H1 (cell line): ENCODE measurements at regions not wholly inside any gene's neighbourhood (a gene's known extent, or its start where the extent isn't known, plus 50 kb on each side); places are given as distances from the start of the nearest gene placed in this dataset.
A peak's percentile ranks its signal among the peaks of the same experiment; 100 is the strongest.

Experiments
- CTCF ChIA-PET: fragments of 300-600 bp; sonication (Branson Sonifier 250); formaldehyde crosslinking; loops from one replicate; lab custom pipeline; 2021; ENCODE audit not compliant: partially characterized antibody; lab: Charles Lee
- POLR2A ChIA-PET: fragments of 300-600 bp; sonication (Branson Sonifier 250); formaldehyde crosslinking; loops from one replicate; lab custom pipeline; 2021; ENCODE audit warnings: inconsistent platforms; ENCODE audit not compliant: partially characterized antibody; lab: Charles Lee
- DNase-seq, 2 experiments: peaks; one replicate each; pipeline versions ENCODE4 v3.0.0 to v3.0.0-alpha.2; 2010 to 2022; ENCODE audit warnings: low spot score in 2 of 2, low read depth in 1 of 2, mixed read lengths in 1 of 2
- FAIRE-seq: peaks from 2 replicates; lab custom pipeline; 2011; peaks lifted over from hg19 to GRCh38; lab: Jason Lieb, UNC
- H2AFZ ChIP-seq: 2 replicates; pipeline ENCODE4 v1.8.1; 2012; ENCODE audit warnings: low read length, inconsistent platforms
- H2AK5ac ChIP-seq: 2 replicates; pipeline ENCODE4 v1.6.1; 2013; ENCODE audit warnings: low read depth, low read length
- H2BK120ac ChIP-seq: replicated peaks from 2 replicates; pipeline ENCODE3; 2013; ENCODE audit warnings: low read depth, low read length, inconsistent platforms
- H2BK12ac ChIP-seq: 2 replicates; pipeline ENCODE4 v1.6.1; 2013; ENCODE audit warnings: low read depth, low read length
- H2BK15ac ChIP-seq: 2 replicates; pipeline ENCODE4 v1.6.1; 2013; ENCODE audit warnings: low read length
- H2BK20ac ChIP-seq: 2 replicates; pipeline ENCODE4 v1.6.1; 2013; ENCODE audit warnings: low read length
- H2BK5ac ChIP-seq: 2 replicates; pipeline ENCODE4 v1.6.1; 2013; ENCODE audit warnings: low read depth, low read length
- H3K14ac ChIP-seq: 2 replicates; pipeline ENCODE4 v1.6.1; 2013; ENCODE audit warnings: inconsistent platforms; ENCODE audit not compliant: insufficient read length
- H3K18ac ChIP-seq: 2 replicates; pipeline ENCODE4 v1.6.1; 2013; ENCODE audit warnings: low read length; ENCODE audit errors: extremely low read depth
- H3K23ac ChIP-seq: 2 replicates; pipeline ENCODE4 v1.6.1; 2013; ENCODE audit warnings: inconsistent platforms; ENCODE audit not compliant: insufficient read length
- H3K23me2 ChIP-seq: 2 replicates; pipeline ENCODE4 v1.6.1; 2013; ENCODE audit warnings: low read depth, low read length
- H3K27ac ChIP-seq: 2 replicates; pipeline ENCODE4 v1.6.1; 2011; ENCODE audit warnings: low read depth, low read length, inconsistent platforms
- H3K27me3 ChIP-seq, 4 experiments: replicated peaks in 1 of 4; 1 replicate in 1 of 4; 2 replicates in 3 of 4; pipeline versions ENCODE4 v1.6.1 to v1.8.1; 2011 to 2013; ENCODE audit warnings: low read length in 3 of 4, mild to moderate bottlenecking in 3 of 4, inconsistent platforms in 2 of 4, mixed read lengths in 2 of 4, moderate library complexity in 1 of 4; ENCODE audit not compliant: control insufficient read depth in 3 of 4, insufficient read depth in 3 of 4; ENCODE audit errors: extremely low read depth in 1 of 4
- H3K36me3 ChIP-seq, 4 experiments: 2 replicates each; pipeline versions ENCODE4 v1.6.1 to v1.8.1; 2011 to 2013; ENCODE audit warnings: mild to moderate bottlenecking in 4 of 4, low read length in 3 of 4, moderate library complexity in 2 of 4, control low read depth in 1 of 4, inconsistent platforms in 1 of 4; ENCODE audit not compliant: insufficient read depth in 4 of 4, control insufficient read depth in 2 of 4
- H3K4ac ChIP-seq: replicated peaks from 2 replicates; pipeline ENCODE3; 2013; ENCODE audit warnings: low read length, low read depth, mixed read lengths, inconsistent platforms; ENCODE audit not compliant: insufficient read length
- H3K4me1 ChIP-seq, 4 experiments: replicated peaks in 1 of 4; 1 replicate in 1 of 4; 2 replicates in 3 of 4; pipeline versions ENCODE4 v1.6.1 to v1.8.1; 2011 to 2013; ENCODE audit warnings: low read length in 3 of 4, inconsistent platforms in 2 of 4, mixed read lengths in 1 of 4; ENCODE audit not compliant: insufficient read depth in 4 of 4, control insufficient read depth in 3 of 4
- H3K4me2 ChIP-seq, 2 experiments: 2 replicates each; pipeline versions ENCODE4 v1.6.1 to v1.8.1; 2011 to 2013; ENCODE audit warnings: low read depth in 2 of 2, low read length in 2 of 2, control low read depth in 1 of 2, inconsistent platforms in 1 of 2, mild to moderate bottlenecking in 1 of 2; ENCODE audit not compliant: insufficient read depth in 1 of 2
- H3K4me3 ChIP-seq, 4 experiments: fragments of 200-600, 300-600 bp in 1 of 4; sonication (generic), shearing (Covaris generic), sonication (Bioruptor Twin) in 1 of 4; 2 replicates each; pipeline versions ENCODE4 v1.5.1 to v1.8.1; 2011 to 2016; ENCODE audit warnings: low read length in 4 of 4, low read depth in 3 of 4, control low read depth in 2 of 4, inconsistent platforms in 2 of 4, mild to moderate bottlenecking in 2 of 4, mixed read lengths in 1 of 4, moderate library complexity in 1 of 4; ENCODE audit not compliant: insufficient read depth in 2 of 4; ENCODE audit errors: extremely low read depth in 1 of 4
- H3K56ac ChIP-seq: replicated peaks from 2 replicates; pipeline ENCODE3; 2013; ENCODE audit warnings: low read depth, mild to moderate bottlenecking, mixed read lengths, low read length, inconsistent platforms; ENCODE audit not compliant: insufficient read length
- H3K79me1 ChIP-seq: 2 replicates; pipeline ENCODE4 v1.6.1; 2013; ENCODE audit warnings: low read depth, low read length, control low read depth
- H3K79me2 ChIP-seq, 2 experiments: 2 replicates each; pipeline versions ENCODE4 v1.6.1 to v1.8.1; 2012 to 2013; ENCODE audit warnings: low read length in 2 of 2, mild to moderate bottlenecking in 2 of 2, inconsistent platforms in 1 of 2; ENCODE audit not compliant: insufficient read depth in 2 of 2, control insufficient read depth in 1 of 2
- H3K9ac ChIP-seq, 4 experiments: replicated peaks in 1 of 4; 1 replicate in 1 of 4; 2 replicates in 3 of 4; pipeline versions ENCODE4 v1.6.1 to v1.8.1; 2011 to 2013; ENCODE audit warnings: low read depth in 3 of 4, low read length in 3 of 4, control low read depth in 2 of 4, mild to moderate bottlenecking in 2 of 4, moderate library complexity in 2 of 4, inconsistent platforms in 1 of 4; ENCODE audit errors: extremely low read depth in 1 of 4
- H3K9me3 ChIP-seq, 2 experiments: 2 replicates each; pipeline versions ENCODE4 v1.6.1 to v1.8.1; 2012 to 2013; ENCODE audit warnings: mild to moderate bottlenecking in 2 of 2, moderate library complexity in 2 of 2, control low read depth in 1 of 2, inconsistent platforms in 1 of 2, low read depth in 1 of 2, low read length in 1 of 2, mixed read lengths in 1 of 2; ENCODE audit not compliant: insufficient read depth in 2 of 2
- H4K20me1 ChIP-seq, 2 experiments: replicated peaks in 1 of 2; 2 replicates each; pipeline versions ENCODE3 to v1.8.1; 2011 to 2013; ENCODE audit warnings: inconsistent platforms in 2 of 2, low read length in 2 of 2, mild to moderate bottlenecking in 1 of 2; ENCODE audit not compliant: insufficient read depth in 2 of 2, control insufficient read depth in 1 of 2
- H4K5ac ChIP-seq: 2 replicates; pipeline ENCODE4 v1.6.1; 2013; ENCODE audit warnings: low read length, low read depth, mixed read lengths, inconsistent platforms; ENCODE audit not compliant: insufficient read length
- H4K8ac ChIP-seq: 2 replicates; pipeline ENCODE4 v1.8.0; 2013; ENCODE audit warnings: mild to moderate bottlenecking, moderate library complexity, low read length, inconsistent platforms; ENCODE audit not compliant: insufficient read depth; ENCODE audit errors: extremely low read depth
- H4K91ac ChIP-seq: replicated peaks from 2 replicates; pipeline ENCODE3; 2013; ENCODE audit warnings: low read length, mixed read lengths, inconsistent platforms; ENCODE audit not compliant: insufficient read length
- CEBPB ChIP-seq: IDR thresholded peaks from 2 replicates; pipeline ENCODE4 v1.6.1; 2012; ENCODE audit warnings: low read depth, low read length
- GABPA ChIP-seq: IDR thresholded peaks from 2 replicates; pipeline ENCODE4 v1.6.1; 2011; ENCODE audit warnings: mild to moderate bottlenecking, low read length, moderate library complexity, borderline replicate concordance; ENCODE audit not compliant: insufficient read depth
- MAX ChIP-seq: IDR thresholded peaks from 2 replicates; pipeline ENCODE4 v1.6.1; 2012; ENCODE audit warnings: inconsistent platforms
- NRF1 ChIP-seq: IDR thresholded peaks from 2 replicates; pipeline ENCODE4 v1.6.1; 2011; ENCODE audit warnings: mild to moderate bottlenecking, low read depth, low read length, improper control_type of control experiment
- RAD21 ChIP-seq, 2 experiments: IDR thresholded peaks in 1 of 2; conservative IDR thresholded peaks in 1 of 2; 2 replicates each; pipeline ENCODE4 v1.6.1; 2011; ENCODE audit warnings: low read depth in 2 of 2, low read length in 2 of 2, improper control_type of control experiment in 1 of 2, inconsistent platforms in 1 of 2, mild to moderate bottlenecking in 1 of 2, moderate library complexity in 1 of 2
- RBBP5 ChIP-seq: IDR thresholded peaks from 2 replicates; pipeline ENCODE4 v1.7.1; 2012; ENCODE audit warnings: low read depth, mild to moderate bottlenecking, inconsistent platforms, low read length, moderate library complexity, borderline replicate concordance
- SAP30 ChIP-seq: fragments of 300-600 bp; sonication (generic); IDR thresholded peaks from 2 replicates; pipeline ENCODE4 v1.7.1; 2012; ENCODE audit warnings: low read length, moderate library complexity, mild to moderate bottlenecking, inconsistent platforms; ENCODE audit not compliant: insufficient read depth, insufficient replicate concordance
- SRF ChIP-seq: IDR thresholded peaks from 2 replicates; pipeline ENCODE4 v1.6.1; 2011; ENCODE audit warnings: mild to moderate bottlenecking, low read depth, low read length, moderate library complexity
- SUZ12 ChIP-seq: fragments of 200-600 bp; sonication (generic); IDR thresholded peaks from 2 replicates; pipeline ENCODE4 v1.6.1; 2012; ENCODE audit warnings: mild to moderate bottlenecking, inconsistent platforms, low read length, moderate library complexity, mixed read lengths
- TCF12 ChIP-seq: IDR thresholded peaks from 2 replicates; pipeline ENCODE4 v1.6.1; 2011; ENCODE audit warnings: low read depth, mild to moderate bottlenecking, low read length
- TEAD4 ChIP-seq: IDR thresholded peaks from 2 replicates; pipeline ENCODE4 v1.6.1; 2012; ENCODE audit warnings: low read depth, low read length, inconsistent platforms, mixed read lengths
- WGBS, 2 experiments: shearing (Covaris generic) in 1 of 2; methylation state at CpG; one replicate each; pipeline versions ENCODE4 v1.1.6 to v1.1.7; 2013 to 2015; ENCODE audit warnings: low lambda C conversion rate in 2 of 2, mixed read lengths in 2 of 2, inconsistent platforms in 1 of 2, low coverage in 1 of 2, missing lambda C conversion rate in 1 of 2; ENCODE audit not compliant: insufficient replicate concordance in 2 of 2, insufficient coverage in 1 of 2, insufficient read length in 1 of 2; ENCODE audit errors: extremely low coverage in 1 of 2, missing lambda C conversion rate in 1 of 2; 5-methylcytosine and 5-hydroxymethylcytosine counted together

DNA sequence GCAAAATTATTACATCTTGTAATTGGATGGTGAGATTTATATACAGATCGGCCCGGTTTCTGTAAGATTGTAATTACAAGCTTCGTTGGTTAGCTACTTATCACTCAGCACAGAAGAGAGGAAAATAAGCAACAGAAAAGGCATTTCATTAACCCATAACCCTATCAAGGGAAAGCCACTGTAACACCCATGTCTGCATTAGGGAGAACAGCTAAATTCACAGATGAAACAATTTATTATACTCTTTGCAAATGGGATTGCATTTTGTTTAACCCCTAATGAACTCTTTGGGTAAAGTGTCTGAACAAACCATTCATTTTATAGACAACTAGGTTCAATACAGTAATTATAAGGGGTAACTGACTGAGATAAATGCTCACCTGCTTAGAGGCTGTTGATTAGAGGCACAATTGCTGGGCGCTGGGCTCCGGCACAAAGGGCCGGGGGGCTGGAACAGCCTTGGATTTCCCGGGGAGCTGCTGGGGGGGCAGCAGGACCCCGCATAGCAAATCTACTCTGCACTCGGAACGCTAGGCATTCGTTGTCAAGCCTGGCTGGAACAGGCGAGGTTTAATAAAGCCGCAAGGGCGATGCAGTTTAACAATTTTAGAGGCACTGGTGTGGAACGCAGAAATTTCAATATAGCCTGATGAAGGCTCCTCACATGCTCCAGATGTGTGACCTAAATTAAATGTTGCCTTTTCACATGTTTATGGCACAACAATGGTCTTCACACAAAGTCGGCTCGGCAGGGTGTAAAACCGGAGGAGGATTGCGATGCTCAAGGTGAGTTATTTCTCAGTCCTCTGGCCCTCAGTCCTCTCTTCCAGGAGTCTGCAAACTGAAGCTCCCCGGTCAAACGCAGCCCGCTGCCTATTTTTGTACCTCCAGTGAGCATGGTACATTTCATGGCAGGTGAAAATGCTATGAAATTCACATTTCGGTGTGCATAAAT lies 134.0 kb upstream of the IRX6 start:
- H3K27me3 ChIP-seq: no peaks in the 10 kb centered on the region
- H3K9me3 ChIP-seq: peaks cover 0 to 11% of the 10 kb centered on the region in 2 experiments; a peak in 2 of 4 replicates
- 0 out of 2 replicates have a peak overlapping the region, but pooled peaks have one; percentile 27 for H2BK20ac ChIP-seq
- no peak overlapping the region for H4K5ac ChIP-seq
- POLR2A ChIA-PET: no interaction called here
- 45% methylated on average over 23 of the region's 23 CpGs; no CpG with 5 or more reads in 1 of the 2 experiments for WGBS, 2 experiments
- H2BK15ac ChIP-seq: no peak overlapping the region
- H3K9ac ChIP-seq: peak overlapping the region in 1 of 4 experiments; percentile 21; a peak in 2 of 7 replicates
- TF ChIP-seq RAD21 (IDR thresholded peaks at IDR 0.05 in 1 of 2, conservative IDR thresholded peaks at IDR 0.05 in 1 of 2; ENCODE audit: low read depth in 2 of 2, low read length in 2 of 2) (no peak), CEBPB (no peak), TEAD4 (no peak), GABPA (no peak), SRF (no peak), TCF12 (no peak), RBBP5 (no peak), MAX (no peak), NRF1 (no peak), SAP30 (no peak), SUZ12 (no peak)
- TF ChIP-seq, all 59 proteins: peak for 0
- Histone ChIP-seq H2AK5ac (no peak overlapping the region), H2BK120ac (no peak overlapping the region), H3K14ac (no peak overlapping the region), H3K27ac (no peak overlapping the region), H3K79me2 (no peaks in the 10 kb centered on the region), H2BK5ac (no peak overlapping the region), H2AFZ (0 out of 2 replicates have a peak overlapping the region, but pooled peaks have one; percentile 10), H2BK12ac (no peak overlapping the region), H4K8ac (no peak overlapping the region), H4K20me1 (no peaks in the 10 kb centered on the region), H4K91ac (peak overlapping the region; percentile 9), H3K4ac (no peak overlapping the region), H3K23ac (no peak overlapping the region), H3K23me2 (no peaks in the 10 kb centered on the region; the same call in 1 of the 2 replicates), H3K18ac (no peak overlapping the region), H3K4me1 (peaks cover 1 to 14% (median 9%) of the 10 kb centered on the region in 4 experiments; a peak in 4 of 7 replicates), H3K4me3 (peak overlapping the region in 2 of 4 experiments; percentile 15 to 25; a peak in 4 of 8 replicates), H3K36me3 (no peaks in the 10 kb centered on the region), H3K56ac (no peak overlapping the region), H3K4me2 (peak overlapping the region; percentile 23 to 56; a peak in 3 of 4 replicates), H3K79me1 (no peaks in the 10 kb centered on the region)
- DNase-seq (peak; percentile 9 to 54), FAIRE-seq (no peak)
- CTCF ChIA-PET: interaction anchor here (0.9 to 1.5 kb wide), 7 partner anchors 8 to 146 kb away, joined by 3 to 5 read pairs (median 3); no protein-coding TSS in a partner anchor
